ENCODE measurements at regions not wholly inside any gene's neighbourhood (a gene's known extent, or its start where the extent isn't known, plus 50 kb on each side); places are given as distances from the start of the nearest gene placed in this dataset.
"Not testable (repeated sequence)": the region's sequence is repeated elsewhere in the genome, so short reads cannot be mapped to it uniquely, and the experiment has no call there.

- DNase-seq (ENCODE audit: low read depth in 4 of 4, low spot score in 3 of 4) = no peak
Observed at GRCh38 chr13:30072818-30073186, 222.4 kb upstream of the UBL3 start.

DNA sequence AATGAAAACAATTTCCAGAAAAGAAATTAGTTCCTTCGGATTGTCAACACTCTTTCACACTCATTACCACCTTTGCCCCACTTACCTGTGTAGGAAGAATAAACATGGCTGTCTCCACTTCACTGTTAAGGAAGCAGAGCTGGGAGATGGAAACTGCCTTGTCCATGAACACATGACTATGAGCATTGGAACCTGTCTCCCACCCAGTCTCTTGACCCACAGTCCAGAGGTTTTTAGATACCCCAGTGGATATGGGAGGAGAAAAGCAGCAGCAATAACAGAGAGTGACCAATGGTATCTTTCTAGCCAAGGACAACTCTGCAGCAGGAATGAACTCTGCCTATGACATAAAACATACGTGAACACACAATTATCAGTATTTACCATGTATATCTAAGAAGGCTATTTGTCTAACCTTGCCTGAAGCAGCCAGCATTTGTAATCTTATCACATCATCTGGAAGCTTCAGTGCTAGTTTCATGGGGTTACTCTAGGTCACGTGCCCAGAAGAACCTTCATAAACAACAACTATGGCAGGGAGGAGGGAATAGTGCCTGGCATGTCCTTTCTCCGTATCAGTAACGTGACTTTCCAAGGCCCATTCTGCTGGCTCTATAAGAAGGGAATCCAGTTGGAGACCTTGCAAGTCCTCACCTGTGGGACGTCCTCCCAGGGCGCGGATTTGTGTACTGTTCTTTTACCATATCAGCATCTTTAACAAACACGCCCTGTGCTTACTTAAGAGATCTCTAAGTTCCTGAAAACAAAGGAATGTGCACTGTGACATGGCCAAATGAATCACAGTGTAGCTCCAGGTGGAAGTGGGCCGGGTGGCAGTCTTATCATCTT, 221.8 kb upstream of the UBL3 start:
- DNase-seq (ENCODE audit: low read depth in 4 of 4, low spot score in 3 of 4) = no peak

- DNase-seq (ENCODE audit: low read depth in 4 of 4, low spot score in 3 of 4) = no peak
Observed at GRCh38 chr13:30065181-30065580, 214.8 kb upstream of the UBL3 start.

GRCh38 chr13:30063892-30064291, 213.5 kb upstream of the UBL3 start:
- no peak for DNase-seq (ENCODE audit: low read depth in 4 of 4, low spot score in 3 of 4)

DNA sequence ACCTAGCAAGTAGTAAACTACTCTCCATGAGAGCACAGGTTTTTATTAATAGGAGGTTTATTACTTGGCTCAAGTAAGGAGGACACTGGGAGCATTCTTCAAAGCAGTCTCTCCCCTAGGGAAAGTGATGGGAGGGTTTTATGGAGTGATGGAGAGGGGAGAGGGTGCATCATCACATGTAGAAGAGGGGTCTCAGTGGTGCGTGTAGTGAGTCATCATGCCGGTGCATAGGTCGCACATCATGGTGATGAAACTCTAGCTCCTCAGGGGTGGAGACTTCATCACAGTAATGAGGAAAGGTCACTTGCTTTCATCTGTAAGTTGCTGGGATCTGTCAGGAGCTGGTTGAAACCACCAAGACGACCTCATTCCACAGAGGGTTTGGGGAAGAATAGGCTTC, 210.8 kb upstream of the UBL3 start:
- no peak for DNase-seq (ENCODE audit: low read depth in 4 of 4, low spot score in 3 of 4)

- DNase-seq (ENCODE audit: low read depth in 4 of 4, low spot score in 3 of 4) = no peak
Observed at GRCh38 chr13:30058429-30058828, 208.0 kb upstream of the UBL3 start.

- not testable (repeated sequence) for DNase-seq (ENCODE audit: low read depth in 4 of 4, low spot score in 3 of 4)
Observed at GRCh38 chr13:30054546-30054945, 204.1 kb upstream of the UBL3 start.

- no peak for DNase-seq (ENCODE audit: low read depth in 4 of 4, low spot score in 3 of 4)
Observed at GRCh38 chr13:30053939-30054338, 203.5 kb upstream of the UBL3 start.

DNA sequence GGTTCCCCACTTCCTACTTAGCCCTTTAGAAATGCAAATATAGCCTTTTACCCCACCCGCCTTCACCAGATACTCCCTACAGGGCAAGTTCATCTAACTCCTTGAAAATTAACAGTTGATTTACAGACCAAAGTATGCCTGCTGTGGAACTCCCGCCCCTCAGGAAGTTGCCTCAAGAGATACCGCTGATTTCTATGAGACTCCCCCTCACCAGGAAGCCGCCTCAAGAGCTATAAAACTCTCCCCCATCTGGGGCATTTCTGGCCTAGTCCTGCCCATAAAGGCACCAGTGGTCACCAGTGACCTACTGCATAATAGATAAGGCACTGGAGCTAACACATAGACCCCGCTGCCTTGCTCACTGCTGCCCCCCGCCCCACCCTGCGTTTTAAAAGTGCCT, 201.7 kb upstream of the UBL3 start:
- DNase-seq (ENCODE audit: low read depth in 4 of 4, low spot score in 3 of 4) = peak in 1 of 4 donors; percentile 30

- no peak for DNase-seq (ENCODE audit: low read depth in 4 of 4, low spot score in 3 of 4)
Observed at GRCh38 chr13:30051531-30052060, 201.2 kb upstream of the UBL3 start.

GRCh38 chr13:30049692-30050091, 199.3 kb upstream of the UBL3 start:
- DNase-seq (ENCODE audit: low read depth in 4 of 4, low spot score in 3 of 4) = no peak

GRCh38 chr13:30047154-30047874, 196.9 kb upstream of the UBL3 start:
- DNase-seq (ENCODE audit: low read depth in 4 of 4, low spot score in 3 of 4) = no peak

DNA sequence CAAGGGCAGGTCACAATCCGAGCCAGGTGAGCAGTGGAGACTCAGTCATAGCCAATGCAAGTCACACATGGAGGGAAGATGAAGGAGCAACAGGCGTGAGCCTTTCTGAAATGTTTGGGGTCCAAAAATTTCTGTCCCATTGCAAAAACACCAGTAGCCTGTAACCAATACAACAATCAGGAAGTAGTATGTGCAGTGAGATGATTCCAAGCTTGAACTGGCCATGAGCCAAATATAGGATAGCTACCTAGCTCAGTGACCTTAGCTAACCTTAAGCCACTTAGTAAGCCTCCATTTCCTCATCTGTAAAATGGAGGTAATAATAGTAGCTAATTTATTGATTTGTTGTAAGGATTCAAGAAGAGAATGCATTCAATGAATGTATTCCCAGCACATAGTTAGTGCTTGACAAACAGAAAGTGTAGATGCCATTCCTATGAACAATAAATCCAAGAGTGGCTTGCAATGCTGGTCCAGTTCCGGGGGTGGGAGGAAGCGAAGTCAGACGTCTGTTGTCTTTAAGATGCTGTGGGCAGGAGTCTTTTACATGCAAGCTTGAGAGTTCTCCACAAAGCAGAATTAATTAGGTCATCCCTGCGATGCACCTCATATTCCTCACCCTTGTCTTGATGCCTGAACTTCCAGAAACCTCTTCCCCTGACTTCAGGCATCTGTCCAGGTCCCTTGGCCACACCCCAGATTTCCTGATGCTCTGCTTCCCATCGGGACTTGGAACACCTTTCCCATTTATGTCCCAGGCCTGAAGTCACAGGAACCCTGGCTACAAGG, 195.7 kb upstream of the UBL3 start:
- DNase-seq (ENCODE audit: low read depth in 4 of 4, low spot score in 3 of 4) = no peak

DNA sequence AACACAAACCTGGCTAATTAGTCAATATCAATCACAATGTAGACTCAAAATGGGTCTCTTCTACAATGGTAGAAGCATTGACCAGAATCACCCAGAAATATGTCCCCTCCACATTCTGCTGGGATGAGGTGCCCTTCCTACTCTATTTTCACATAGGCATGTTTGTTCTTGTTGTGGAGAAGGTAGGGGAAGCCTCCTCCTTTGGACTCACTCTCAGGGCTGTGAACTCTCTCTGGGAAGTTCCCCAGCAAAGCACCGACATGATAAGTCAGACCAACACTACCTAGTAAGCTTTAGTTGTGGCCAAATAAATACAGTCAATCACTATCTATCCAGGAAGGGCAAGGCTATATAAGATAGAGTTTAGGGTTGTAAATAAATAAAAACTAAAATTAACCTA, 194.5 kb upstream of the UBL3 start:
- no peak for DNase-seq (ENCODE audit: low read depth in 4 of 4, low spot score in 3 of 4)

- no peak for DNase-seq (ENCODE audit: low read depth in 4 of 4, low spot score in 3 of 4)
Observed at GRCh38 chr13:30043631-30043925, 193.2 kb upstream of the UBL3 start.

- no peak for DNase-seq (ENCODE audit: low read depth in 4 of 4, low spot score in 3 of 4)
Observed at GRCh38 chr13:30042891-30043630, 192.6 kb upstream of the UBL3 start.

- no peak for DNase-seq (ENCODE audit: low read depth in 4 of 4, low spot score in 3 of 4)
Observed at GRCh38 chr13:30042272-30042671, 191.9 kb upstream of the UBL3 start.

DNA sequence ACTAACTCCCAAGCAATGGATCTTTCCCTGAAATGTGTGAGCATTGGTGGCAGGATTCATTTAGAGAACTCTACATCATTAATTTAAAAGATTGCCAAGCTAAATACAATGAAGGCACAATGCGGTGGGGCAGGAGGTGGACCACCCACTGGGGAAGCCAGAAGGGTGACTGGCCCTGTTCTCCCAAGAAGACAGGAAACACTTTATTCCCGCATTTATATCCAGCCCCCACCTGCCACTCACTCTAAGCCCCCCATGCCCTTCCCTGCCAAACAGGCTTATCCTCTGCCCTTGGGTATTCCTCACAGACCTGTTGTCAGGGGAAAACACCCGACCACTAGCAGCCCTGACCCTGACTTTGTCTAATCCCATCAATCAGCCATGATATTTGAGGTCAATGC, 189.1 kb upstream of the UBL3 start:
- DNase-seq (ENCODE audit: low read depth in 4 of 4, low spot score in 3 of 4) = no peak

DNA sequence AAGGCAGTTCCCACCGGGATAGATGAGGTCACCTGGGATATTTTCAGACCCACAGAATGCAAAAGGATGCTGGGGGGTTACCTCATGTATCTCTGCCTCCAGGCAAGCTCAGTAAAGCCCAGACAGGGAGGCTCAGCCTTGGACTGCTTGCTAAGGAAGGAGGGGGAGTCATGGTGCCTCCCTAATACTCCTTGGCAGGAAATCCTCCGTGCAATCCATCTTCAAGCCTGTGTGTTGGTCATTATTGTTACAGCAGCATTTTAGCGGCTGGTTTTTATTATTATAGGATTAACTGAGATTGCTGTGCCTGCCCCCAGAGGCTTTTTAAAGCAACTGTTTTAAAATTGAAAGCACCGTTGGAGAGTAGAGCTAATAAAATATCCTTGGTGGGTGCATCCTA, 188.5 kb upstream of the UBL3 start:
- no peak for DNase-seq (ENCODE audit: low read depth in 4 of 4, low spot score in 3 of 4)

DNA sequence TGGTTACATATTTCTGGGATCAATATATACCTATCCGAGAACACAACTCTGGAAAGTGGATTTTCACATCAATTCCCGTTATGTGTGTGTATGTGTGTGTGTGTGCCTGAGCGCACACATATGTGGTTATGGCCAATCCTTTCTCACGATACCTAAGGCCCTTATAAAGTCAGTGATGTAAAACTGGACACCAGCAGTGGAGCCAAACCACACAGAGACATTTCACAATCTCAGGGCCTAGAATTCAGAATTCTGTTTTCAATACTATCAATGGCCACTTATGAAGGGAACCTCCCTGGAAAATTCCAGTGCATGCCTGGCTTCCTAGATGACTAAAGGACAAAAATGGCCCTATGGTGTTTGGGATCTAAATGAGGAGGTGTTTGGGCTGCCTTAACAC, 187.3 kb upstream of the UBL3 start:
- no peak for DNase-seq (ENCODE audit: low read depth in 4 of 4, low spot score in 3 of 4)

GRCh38 chr13:30037306-30037705, 186.9 kb upstream of the UBL3 start:
- DNase-seq (ENCODE audit: low read depth in 4 of 4, low spot score in 3 of 4) = no peak
